Panc1 (cell line): ENCODE measurements at regions not wholly inside any gene's neighbourhood (a gene's known extent, or its start where the extent isn't known, plus 50 kb on each side); places are given as distances from the start of the nearest gene placed in this dataset.

Experiments
- CTCF ChIP-seq: fragments of 450-650 bp; IDR thresholded peaks from 2 replicates; pipeline ENCODE4 v1.5.1; 2017; ENCODE audit warnings: mild to moderate bottlenecking
- POLR2AphosphoS5 ChIP-seq: IDR thresholded peaks from 2 replicates; pipeline ENCODE4 v1.6.1; 2012; ENCODE audit warnings: mild to moderate bottlenecking, low read depth, low read length, moderate library complexity

GRCh38 chr9:34887841-34888240 is 70.2 kb upstream of the PHF24 start:
- TF ChIP-seq CTCF (no peak), POLR2AphosphoS5 (no peak)
